ENCODE measurements at regions not wholly inside any gene's neighbourhood (a gene's known extent, or its start where the extent isn't known, plus 50 kb on each side); places are given as distances from the start of the nearest gene placed in this dataset.
A peak's percentile ranks its signal among the peaks of the same experiment; 100 is the strongest.

DNA sequence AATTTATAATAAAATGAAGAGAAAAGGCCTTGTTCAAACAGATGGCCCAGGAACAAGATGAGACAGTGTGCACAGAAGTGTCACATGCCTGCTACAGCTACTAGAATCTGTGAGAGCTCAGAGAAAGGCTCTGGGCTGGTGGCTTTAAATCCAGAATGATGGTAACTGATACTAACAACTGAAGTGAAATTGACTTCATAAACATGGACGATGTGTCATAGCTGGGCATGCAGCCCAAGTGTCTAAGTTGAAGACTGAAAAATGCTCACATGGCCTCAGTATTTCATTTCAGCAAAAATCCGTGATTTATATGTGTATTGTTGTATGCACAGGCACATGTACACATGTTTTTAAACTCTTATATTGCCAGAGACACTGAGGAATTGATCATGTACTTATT is 208.3 kb upstream of the RUNX1 start:
- Histone ChIP-seq H3K27me3 (ENCODE audit: low read length) (0 out of 2 replicates have a peak, but pooled peaks cover 2% of the 10 kb centered on the region), H3K79me2 (ENCODE audit: low read length) (no peaks in the 10 kb centered on the region), H4K20me1 (ENCODE audit: insufficient read depth, low read depth, low read length) (no peaks in the 10 kb centered on the region), H3K9me3 (ENCODE audit: low read length) (no peaks in the 10 kb centered on the region), H3K27ac (ENCODE audit: low read length) (no peak overlapping the region), H3K36me3 (ENCODE audit: insufficient read depth, low read length) (no peaks in the 10 kb centered on the region), H3K4me3 (ENCODE audit: low read length) (no peak overlapping the region), H3K9ac (ENCODE audit: low read length) (no peak overlapping the region), H3K4me2 (ENCODE audit: low read depth, low read length, poor library complexity, severe bottlenecking) (no peak overlapping the region), H3K4me1 (ENCODE audit: low read length) (peaks cover 13% of the 10 kb centered on the region), H3K9me2 (replicated peaks; ENCODE audit: insufficient read depth, low read length) (no peaks in the 10 kb centered on the region), H2AFZ (ENCODE audit: low read length) (no peak overlapping the region)
- DNase-seq: no peak

DNA sequence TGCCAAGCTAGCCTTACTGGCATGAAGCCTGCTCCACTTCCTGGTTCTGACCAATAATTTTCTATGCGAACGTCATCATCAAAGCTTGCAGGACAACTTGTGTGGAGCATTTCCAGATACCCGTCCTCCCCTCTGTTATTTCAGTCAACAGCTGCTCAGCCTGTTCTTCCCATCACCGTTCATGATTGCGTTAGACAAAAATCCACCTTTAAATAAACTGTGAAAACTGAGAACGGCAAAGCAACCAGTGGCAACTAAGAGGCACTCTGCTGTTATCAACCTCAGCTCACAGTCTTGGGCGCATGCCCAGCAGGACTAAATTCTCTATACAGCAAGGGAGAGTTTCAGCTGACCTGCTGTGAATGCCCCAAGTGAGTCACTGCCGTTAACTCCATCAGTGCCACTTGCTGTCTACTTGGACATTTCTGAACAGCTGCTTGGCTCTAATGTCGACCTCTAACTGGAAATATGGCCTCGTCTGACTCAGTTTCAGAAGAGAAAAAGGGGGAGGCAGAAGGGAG is 207.4 kb upstream of the RUNX1 start:
- no peaks in the 10 kb centered on the region for H3K36me3 ChIP-seq (ENCODE audit: insufficient read depth, low read length)
- no peaks in the 10 kb centered on the region for H3K79me2 ChIP-seq (ENCODE audit: low read length)
- H3K4me3 ChIP-seq (ENCODE audit: low read length): no peak overlapping the region
- no peak for DNase-seq
- H3K27me3 ChIP-seq (ENCODE audit: low read length): 0 out of 2 replicates have a peak, but pooled peaks cover 2% of the 10 kb centered on the region
- no peaks in the 10 kb centered on the region for H3K9me3 ChIP-seq (ENCODE audit: low read length)
- no peak overlapping the region for H3K4me2 ChIP-seq (ENCODE audit: low read depth, low read length, poor library complexity, severe bottlenecking)
- no peaks in the 10 kb centered on the region for H3K9me2 ChIP-seq (replicated peaks; ENCODE audit: insufficient read depth, low read length)
- H2AFZ ChIP-seq (ENCODE audit: low read length): no peak overlapping the region
- H3K27ac ChIP-seq (ENCODE audit: low read length): no peak overlapping the region
- H3K9ac ChIP-seq (ENCODE audit: low read length): no peak overlapping the region
- H4K20me1 ChIP-seq (ENCODE audit: insufficient read depth, low read depth, low read length): no peaks in the 10 kb centered on the region
- H3K4me1 ChIP-seq (ENCODE audit: low read length): peaks cover 18% of the 10 kb centered on the region

DNA sequence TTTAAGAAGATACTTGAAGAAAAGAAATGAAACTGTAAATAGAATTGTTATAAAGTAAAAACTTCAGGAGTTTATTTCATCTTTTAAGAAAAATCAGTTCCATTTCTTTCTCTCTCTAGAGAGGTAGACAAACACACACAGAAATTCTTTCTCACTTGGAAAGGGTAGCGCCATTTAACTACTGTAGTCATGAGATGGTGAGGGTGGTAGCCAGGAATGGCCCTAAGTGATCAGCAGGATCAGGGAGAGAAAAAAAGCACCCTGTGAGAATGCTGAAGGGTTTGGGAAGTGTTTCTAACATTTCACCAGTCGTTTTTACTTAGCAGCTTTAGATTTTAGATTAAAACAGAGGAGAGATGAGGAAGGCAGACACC is 205.7 kb upstream of the RUNX1 start:
- Histone ChIP-seq H3K79me2 (ENCODE audit: low read length) (no peaks in the 10 kb centered on the region), H3K4me3 (ENCODE audit: low read length) (no peak overlapping the region), H3K9me2 (replicated peaks; ENCODE audit: insufficient read depth, low read length) (no peaks in the 10 kb centered on the region), H3K4me1 (ENCODE audit: low read length) (peaks cover 22% of the 10 kb centered on the region), H3K27ac (ENCODE audit: low read length) (no peak overlapping the region), H3K4me2 (ENCODE audit: low read depth, low read length, poor library complexity, severe bottlenecking) (no peak overlapping the region), H3K36me3 (ENCODE audit: insufficient read depth, low read length) (no peaks in the 10 kb centered on the region; the same call in 1 of the 2 replicates), H3K9me3 (ENCODE audit: low read length) (no peaks in the 10 kb centered on the region), H2AFZ (ENCODE audit: low read length) (no peak overlapping the region), H4K20me1 (ENCODE audit: insufficient read depth, low read depth, low read length) (no peaks in the 10 kb centered on the region), H3K27me3 (ENCODE audit: low read length) (no peaks in the 10 kb centered on the region), H3K9ac (ENCODE audit: low read length) (no peak overlapping the region)
- no peak for DNase-seq

DNA sequence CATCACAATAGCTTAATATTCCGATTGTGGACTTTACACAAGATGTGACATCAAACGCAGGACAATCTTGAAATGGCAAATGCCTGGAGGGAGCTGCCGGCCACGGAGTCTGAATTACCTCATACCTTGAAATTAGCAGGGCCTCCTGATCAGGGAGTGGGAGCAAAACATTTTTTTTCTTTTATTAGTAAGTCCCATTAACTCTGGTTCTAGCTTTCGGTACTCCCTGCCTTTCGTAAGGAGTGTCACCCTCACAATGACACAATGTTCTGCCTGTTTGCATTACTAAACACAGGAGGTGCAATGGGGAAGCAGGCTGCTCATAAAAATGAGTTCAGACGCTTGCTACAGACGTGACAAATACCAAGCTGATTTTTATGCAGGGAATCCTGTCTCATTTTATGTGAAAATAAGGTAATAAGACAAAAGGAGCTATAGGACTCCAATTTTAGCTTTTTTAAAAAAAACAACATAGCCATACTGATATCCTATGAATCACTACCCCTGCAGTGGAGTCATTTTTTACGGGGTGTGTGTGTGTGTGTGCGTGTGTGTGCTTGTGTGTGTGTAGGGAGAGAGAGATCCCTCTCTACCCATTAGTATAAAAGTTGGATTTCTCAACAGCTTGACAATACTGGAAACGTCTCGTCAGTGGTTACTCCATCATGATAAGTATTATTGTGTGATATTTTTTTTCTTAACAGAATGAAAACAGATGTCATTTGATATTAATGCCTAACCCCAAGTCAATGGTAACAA is 205.1 kb upstream of the RUNX1 start:
- Histone ChIP-seq H3K27ac (ENCODE audit: low read length) (no peak overlapping the region), H3K36me3 (ENCODE audit: insufficient read depth, low read length) (no peaks in the 10 kb centered on the region; the same call in 1 of the 2 replicates), H4K20me1 (ENCODE audit: insufficient read depth, low read depth, low read length) (no peaks in the 10 kb centered on the region), H3K79me2 (ENCODE audit: low read length) (no peaks in the 10 kb centered on the region), H3K4me3 (ENCODE audit: low read length) (no peak overlapping the region), H3K27me3 (ENCODE audit: low read length) (no peaks in the 10 kb centered on the region), H3K9me2 (replicated peaks; ENCODE audit: insufficient read depth, low read length) (no peaks in the 10 kb centered on the region), H2AFZ (ENCODE audit: low read length) (no peak overlapping the region), H3K9ac (ENCODE audit: low read length) (no peak overlapping the region), H3K9me3 (ENCODE audit: low read length) (no peaks in the 10 kb centered on the region), H3K4me1 (ENCODE audit: low read length) (peaks cover 22% of the 10 kb centered on the region), H3K4me2 (ENCODE audit: low read depth, low read length, poor library complexity, severe bottlenecking) (no peak overlapping the region)
- no peak for DNase-seq

DNA sequence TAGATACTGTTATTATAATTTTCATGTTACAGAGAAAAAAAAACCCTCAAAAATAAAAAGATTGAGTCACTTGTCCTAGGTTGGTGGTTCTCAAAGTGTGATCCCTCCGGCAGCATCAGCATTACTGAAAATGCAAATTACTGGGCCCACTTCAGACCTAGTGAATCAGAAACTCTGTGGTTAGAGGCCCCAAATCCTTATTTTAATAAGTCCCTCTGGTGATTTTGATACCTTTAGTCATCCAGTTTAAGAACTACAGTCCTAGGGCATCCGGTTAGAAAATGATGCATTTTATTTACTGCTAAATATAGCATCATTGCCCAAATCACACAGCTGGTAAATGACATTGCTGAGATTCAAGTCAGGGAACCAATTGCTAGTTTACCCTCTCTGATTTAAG is 203.7 kb upstream of the RUNX1 start:
- no peaks in the 10 kb centered on the region for H3K79me2 ChIP-seq (ENCODE audit: low read length)
- H3K9me2 ChIP-seq (replicated peaks; ENCODE audit: insufficient read depth, low read length): no peaks in the 10 kb centered on the region
- no peak overlapping the region for H2AFZ ChIP-seq (ENCODE audit: low read length)
- no peaks in the 10 kb centered on the region; the same call in 1 of the 2 replicates for H3K36me3 ChIP-seq (ENCODE audit: insufficient read depth, low read length)
- H3K27ac ChIP-seq (ENCODE audit: low read length): no peak overlapping the region
- H3K27me3 ChIP-seq (ENCODE audit: low read length): no peaks in the 10 kb centered on the region
- peak; percentile 70 for DNase-seq
- H4K20me1 ChIP-seq (ENCODE audit: insufficient read depth, low read depth, low read length): no peaks in the 10 kb centered on the region
- H3K9ac ChIP-seq (ENCODE audit: low read length): no peak overlapping the region
- H3K4me3 ChIP-seq (ENCODE audit: low read length): peak overlapping the region; percentile 15; the same call in 1 of the 2 replicates
- H3K4me1 ChIP-seq (ENCODE audit: low read length): peaks cover 22% of the 10 kb centered on the region
- peak overlapping the region; percentile 31 for H3K4me2 ChIP-seq (ENCODE audit: low read depth, low read length, poor library complexity, severe bottlenecking)
- H3K9me3 ChIP-seq (ENCODE audit: low read length): no peaks in the 10 kb centered on the region

DNA sequence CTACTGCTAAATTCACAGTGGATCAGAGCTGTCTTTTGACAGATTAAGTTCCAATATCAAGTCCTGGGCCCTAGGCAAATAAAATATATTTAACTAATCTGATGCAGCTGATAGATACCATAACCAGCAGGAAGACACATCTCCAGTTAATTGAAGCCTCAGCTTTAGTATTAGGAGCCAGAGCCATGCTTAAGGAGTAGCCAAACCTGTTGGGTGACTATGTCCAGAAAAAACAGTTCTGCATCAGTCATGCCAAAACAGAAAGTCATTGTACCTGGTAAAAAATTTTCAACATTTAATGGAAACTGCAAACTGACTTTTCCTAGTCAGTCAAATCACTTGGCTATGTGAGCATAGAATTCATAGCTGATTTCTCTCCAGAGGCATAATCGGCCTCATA is 200.5 kb upstream of the RUNX1 start:
- Histone ChIP-seq H3K9me2 (replicated peaks; ENCODE audit: insufficient read depth, low read length) (no peaks in the 10 kb centered on the region), H3K4me2 (ENCODE audit: low read depth, low read length, poor library complexity, severe bottlenecking) (no peak overlapping the region), H4K20me1 (ENCODE audit: insufficient read depth, low read depth, low read length) (no peaks in the 10 kb centered on the region)

DNA sequence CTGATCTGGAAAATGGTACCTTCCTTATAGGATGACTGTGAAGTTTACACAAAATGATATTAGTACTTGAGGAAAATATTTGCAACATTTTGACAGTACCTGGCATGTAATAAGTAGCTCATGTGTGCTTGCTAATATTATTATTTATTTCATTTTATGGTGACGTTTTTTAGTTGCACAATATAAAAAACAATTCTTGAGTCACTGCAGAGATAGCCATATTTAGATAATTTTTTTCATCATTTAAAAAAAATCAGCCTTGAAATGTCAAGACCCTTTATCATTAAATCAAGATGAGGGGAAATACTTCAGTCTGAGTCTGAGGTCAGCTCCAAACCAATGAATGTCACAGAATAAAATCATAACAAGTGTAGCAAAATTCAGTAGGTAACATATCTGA is 196.8 kb upstream of the RUNX1 start:
- Histone ChIP-seq H3K9me3 (ENCODE audit: low read length) (no peaks in the 10 kb centered on the region), H3K9ac (ENCODE audit: low read length) (no peak overlapping the region), H3K79me2 (ENCODE audit: low read length) (no peaks in the 10 kb centered on the region), H3K4me2 (ENCODE audit: low read depth, low read length, poor library complexity, severe bottlenecking) (no peak overlapping the region), H3K27ac (ENCODE audit: low read length) (no peak overlapping the region), H3K27me3 (ENCODE audit: low read length) (no peaks in the 10 kb centered on the region), H3K4me1 (ENCODE audit: low read length) (peaks cover 2% of the 10 kb centered on the region), H4K20me1 (ENCODE audit: insufficient read depth, low read depth, low read length) (no peaks in the 10 kb centered on the region), H3K36me3 (ENCODE audit: insufficient read depth, low read length) (no peaks in the 10 kb centered on the region; the same call in 1 of the 2 replicates), H3K4me3 (ENCODE audit: low read length) (no peak overlapping the region), H3K9me2 (replicated peaks; ENCODE audit: insufficient read depth, low read length) (no peaks in the 10 kb centered on the region), H2AFZ (ENCODE audit: low read length) (no peak overlapping the region)
- DNase-seq: no peak

More for the DNA sequence above, 200.5 kb upstream of the RUNX1 start:
- Histone ChIP-seq H3K27me3 (ENCODE audit: low read length) (no peaks in the 10 kb centered on the region), H2AFZ (ENCODE audit: low read length) (no peak overlapping the region), H3K36me3 (ENCODE audit: insufficient read depth, low read length) (no peaks in the 10 kb centered on the region; the same call in 1 of the 2 replicates), H3K79me2 (ENCODE audit: low read length) (no peaks in the 10 kb centered on the region), H3K27ac (ENCODE audit: low read length) (no peak overlapping the region), H3K4me3 (ENCODE audit: low read length) (no peak overlapping the region), H3K4me1 (ENCODE audit: low read length) (peaks cover 22% of the 10 kb centered on the region), H3K9me3 (ENCODE audit: low read length) (no peaks in the 10 kb centered on the region), H3K9ac (ENCODE audit: low read length) (no peak overlapping the region)
- DNase-seq: no peak

DNA sequence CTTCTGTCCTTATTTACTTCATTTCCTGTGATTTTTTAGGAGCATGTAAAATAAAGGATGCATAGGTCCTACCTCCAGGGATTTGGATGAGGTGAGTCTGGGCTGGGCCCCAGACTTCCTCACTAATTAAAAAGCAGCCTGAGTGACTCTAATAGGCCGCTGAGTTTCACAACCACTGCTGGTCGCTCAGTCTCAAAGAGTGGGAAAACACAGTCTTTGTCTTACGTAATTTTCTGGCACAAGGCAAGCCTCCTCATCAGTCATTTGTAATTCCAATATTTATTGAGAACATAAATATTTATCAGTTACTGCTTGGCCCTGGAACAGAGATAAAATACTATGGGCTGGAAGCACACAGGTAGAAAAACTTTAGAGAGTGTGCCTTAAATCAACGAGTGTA is 195.4 kb upstream of the RUNX1 start:
- H3K79me2 ChIP-seq (ENCODE audit: low read length): no peaks in the 10 kb centered on the region
- H3K9me3 ChIP-seq (ENCODE audit: low read length): no peaks in the 10 kb centered on the region
- H3K36me3 ChIP-seq (ENCODE audit: insufficient read depth, low read length): no peaks in the 10 kb centered on the region
- H4K20me1 ChIP-seq (ENCODE audit: insufficient read depth, low read depth, low read length): no peaks in the 10 kb centered on the region
- DNase-seq: no peak
- no peak overlapping the region for H3K4me2 ChIP-seq (ENCODE audit: low read depth, low read length, poor library complexity, severe bottlenecking)
- H2AFZ ChIP-seq (ENCODE audit: low read length): no peak overlapping the region
- no peaks in the 10 kb centered on the region for H3K27me3 ChIP-seq (ENCODE audit: low read length)
- no peak overlapping the region for H3K4me3 ChIP-seq (ENCODE audit: low read length)
- no peaks in the 10 kb centered on the region for H3K9me2 ChIP-seq (replicated peaks; ENCODE audit: insufficient read depth, low read length)
- no peak overlapping the region for H3K27ac ChIP-seq (ENCODE audit: low read length)
- no peak overlapping the region for H3K9ac ChIP-seq (ENCODE audit: low read length)
- H3K4me1 ChIP-seq (ENCODE audit: low read length): peaks cover 12% of the 10 kb centered on the region
